B cell (primary cell): ENCODE measurements at regions not wholly inside any gene's neighbourhood (a gene's known extent, or its start where the extent isn't known, plus 50 kb on each side); places are given as distances from the start of the nearest gene placed in this dataset.

Experiments used
- ATAC-seq: fragments of 200-7000 bp; cut with Tn5 transposase; one replicate; pipeline ENCODE4 v1.10.0; 2021; ENCODE audit warnings: low read depth, mild to moderate bottlenecking, moderate number of reproducible peaks, moderate library complexity
- CTCF ChIA-PET: fragments of 350-600 bp; sonication (Branson Sonifier 250); formaldehyde crosslinking; loops from one replicate; lab custom pipeline; 2021; ENCODE audit warnings: antibody characterized with exemption, inconsistent platforms; lab: Charles Lee
- POLR2A ChIA-PET: fragments of 350-600 bp; sonication (Branson Sonifier 250); formaldehyde crosslinking; loops from one replicate; lab custom pipeline; 2021; ENCODE audit warnings: antibody characterized with exemption; lab: Charles Lee
- DNase-seq: peaks from one replicate; pipeline ENCODE4 v3.0.0; 2013
- H2AFZ ChIP-seq: 2 replicates; pipeline ENCODE4 v1.6.1; 2012; ENCODE audit warnings: mild to moderate bottlenecking, low read depth, low read length; ENCODE audit not compliant: insufficient read depth, poor library complexity, severe bottlenecking
- H3K27ac ChIP-seq, 2 donors: 1 replicate in 1 of 2; 2 replicates in 1 of 2; pipeline ENCODE4 v1.5.1; 2012 to 2013; ENCODE audit warnings: low read length in 2 of 2, mild to moderate bottlenecking in 2 of 2, moderate library complexity in 1 of 2
- H3K27me3 ChIP-seq, 4 experiments: fragments of 200-600 bp in 1 of 4; sonication (generic) in 1 of 4; replicated peaks in 1 of 4; 1 replicate in 2 of 4; 2 replicates in 2 of 4; pipeline versions ENCODE4 v1.6.1 to v1.7.0; 2013 to 2016; ENCODE audit warnings: low read length in 3 of 4, mild to moderate bottlenecking in 2 of 4, mixed read lengths in 1 of 4, moderate library complexity in 1 of 4; ENCODE audit not compliant: insufficient read depth in 4 of 4, control insufficient read depth in 3 of 4; ENCODE audit errors: control extremely low read depth in 1 of 4
- H3K36me3 ChIP-seq, 2 experiments: replicated peaks in 1 of 2; 1 replicate in 1 of 2; 2 replicates in 1 of 2; pipeline versions ENCODE4 v1.6.1 to v1.7.1; 2013; ENCODE audit warnings: low read length in 1 of 2; ENCODE audit not compliant: insufficient read depth in 2 of 2, control insufficient read depth in 1 of 2; ENCODE audit errors: control extremely low read depth in 1 of 2, extremely low read depth in 1 of 2
- H3K4me1 ChIP-seq, 2 donors: fragments of 200-600 bp in 1 of 2; sonication (generic) in 1 of 2; 1 replicate in 1 of 2; 2 replicates in 1 of 2; pipeline versions ENCODE4 v1.5.1 to v1.6.1; 2013 to 2017; ENCODE audit warnings: low read length in 2 of 2; ENCODE audit not compliant: control insufficient read depth in 2 of 2, insufficient read depth in 2 of 2
- H3K4me2 ChIP-seq: replicated peaks from 2 replicates; pipeline ENCODE3; 2012; ENCODE audit warnings: mild to moderate bottlenecking, low read depth, low read length; ENCODE audit not compliant: poor library complexity, severe bottlenecking
- H3K4me3 ChIP-seq, 5 experiments: fragments of 200-600 bp in 1 of 5; sonication (generic) in 1 of 5; 1 replicate in 3 of 5; 2 replicates in 2 of 5; pipeline versions ENCODE4 v1.5.1 to v1.7.0; 2011 to 2016; ENCODE audit warnings: low read length in 4 of 5, mild to moderate bottlenecking in 4 of 5, low read depth in 2 of 5, control low read depth in 1 of 5, moderate library complexity in 1 of 5; ENCODE audit not compliant: insufficient read depth in 1 of 5; ENCODE audit errors: control extremely low read depth in 1 of 5, extremely low read depth in 1 of 5
- H3K79me2 ChIP-seq: fragments of 200-600 bp; sonication (generic); one replicate; pipeline ENCODE4 v1.6.0; 2016; ENCODE audit warnings: low read length; ENCODE audit not compliant: control insufficient read depth, insufficient read depth
- H3K9ac ChIP-seq: fragments of 200-600 bp; sonication (generic); 2 replicates; pipeline ENCODE4 v1.6.1; 2017; ENCODE audit warnings: mild to moderate bottlenecking, low read length, moderate library complexity
- H3K9me3 ChIP-seq, 3 donors: one replicate each; pipeline versions ENCODE4 v1.6.1 to v1.7.1; 2013; ENCODE audit warnings: low read length in 2 of 3; ENCODE audit not compliant: control insufficient read depth in 2 of 3, insufficient read depth in 1 of 3; ENCODE audit errors: control extremely low read depth in 1 of 3
- H4K20me1 ChIP-seq: 2 replicates; pipeline ENCODE4 v1.6.0; 2012; ENCODE audit warnings: mild to moderate bottlenecking, low read length; ENCODE audit not compliant: insufficient read depth, control insufficient read depth, poor library complexity, severe bottlenecking
- H3K27ac Mint-ChIP-seq: one replicate; pipeline ENCODE4 v1.8.0; 2021; ENCODE audit warnings: mixed read lengths
- H3K27me3 Mint-ChIP-seq: one replicate; pipeline ENCODE4 v1.8.0; 2021; ENCODE audit warnings: mixed read lengths
- H3K4me1 Mint-ChIP-seq: one replicate; pipeline ENCODE4 v1.8.0; 2021; ENCODE audit warnings: mixed read lengths
- H3K4me3 Mint-ChIP-seq: one replicate; pipeline ENCODE4 v1.8.0; 2021; ENCODE audit warnings: mixed read lengths
- H3K9me3 Mint-ChIP-seq: one replicate; pipeline ENCODE4 v1.8.0; 2022; ENCODE audit warnings: mixed read lengths; ENCODE audit not compliant: insufficient read depth
- EZH2 ChIP-seq: IDR thresholded peaks from 2 replicates; pipeline ENCODE4 v1.6.1; 2012; ENCODE audit warnings: borderline replicate concordance, low read depth, mild to moderate bottlenecking, moderate library complexity, low read length; ENCODE audit not compliant: insufficient read depth, poor library complexity, severe bottlenecking
- WGBS: methylation state at CpG from one replicate; pipeline ENCODE4 v1.1.5; 2013; ENCODE audit warnings: missing lambda C conversion rate; ENCODE audit not compliant: insufficient coverage; 5-methylcytosine and 5-hydroxymethylcytosine counted together
- intact Hi-C: fragments of 100-400 bp; cut with micrococcal nuclease; formaldehyde crosslinking; loops from one replicate; pipeline ENCODE4 v1.10.0; 2022
- TF ChIP-seq, protein P1 (sequence below): fragments of 200-600 bp; IDR thresholded peaks from one replicate; pipeline ENCODE4 v1.8.0; 2022; ENCODE audit warnings: antibody characterized with exemption, mild to moderate bottlenecking

DNA sequence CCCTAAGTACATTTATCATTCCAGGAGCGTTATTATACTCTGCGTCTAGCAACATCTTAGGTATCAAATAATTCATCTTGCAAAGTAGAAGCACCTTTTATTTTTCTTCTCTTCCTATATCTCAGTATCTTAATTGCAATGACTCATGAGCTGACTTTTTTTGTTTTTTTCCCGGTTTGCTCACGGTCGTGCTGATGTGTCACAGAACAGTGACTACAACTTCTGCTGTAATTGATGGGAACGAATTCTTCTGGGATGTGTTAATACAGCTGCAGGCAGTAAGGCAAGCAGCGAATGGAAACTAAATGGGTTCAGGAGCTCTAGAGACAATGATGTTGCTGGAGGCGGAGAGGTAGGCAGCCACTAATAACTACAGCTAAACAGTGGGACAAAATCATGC, 89.8 kb upstream of the TMPRSS15 start:
- no peak overlapping the region for H3K4me2 ChIP-seq
- no peaks in the 10 kb centered on the region for H3K27me3 ChIP-seq
- intact Hi-C loops: no loop called here
- ATAC-seq (no peak), DNase-seq (no peak)
- no peaks in the 10 kb centered on the region for H3K9me3 ChIP-seq
- no peak overlapping the region for H2AFZ ChIP-seq
- no peak overlapping the region for H3K4me3 Mint-ChIP-seq
- H3K4me1 Mint-ChIP-seq: no peaks in the 10 kb centered on the region
- ChIA-PET POLR2A (no interaction called here), CTCF (no interaction called here)
- H3K4me1 ChIP-seq: no peaks in the 10 kb centered on the region
- 94% methylated on average over 2 of the region's 8 CpGs for WGBS
- H3K27ac ChIP-seq: no peak overlapping the region
- H3K36me3 ChIP-seq: no peaks in the 10 kb centered on the region
- no peaks in the 10 kb centered on the region for H3K79me2 ChIP-seq
- no peak for TF ChIP-seq EZH2
- TF ChIP-seq, protein P1, sequence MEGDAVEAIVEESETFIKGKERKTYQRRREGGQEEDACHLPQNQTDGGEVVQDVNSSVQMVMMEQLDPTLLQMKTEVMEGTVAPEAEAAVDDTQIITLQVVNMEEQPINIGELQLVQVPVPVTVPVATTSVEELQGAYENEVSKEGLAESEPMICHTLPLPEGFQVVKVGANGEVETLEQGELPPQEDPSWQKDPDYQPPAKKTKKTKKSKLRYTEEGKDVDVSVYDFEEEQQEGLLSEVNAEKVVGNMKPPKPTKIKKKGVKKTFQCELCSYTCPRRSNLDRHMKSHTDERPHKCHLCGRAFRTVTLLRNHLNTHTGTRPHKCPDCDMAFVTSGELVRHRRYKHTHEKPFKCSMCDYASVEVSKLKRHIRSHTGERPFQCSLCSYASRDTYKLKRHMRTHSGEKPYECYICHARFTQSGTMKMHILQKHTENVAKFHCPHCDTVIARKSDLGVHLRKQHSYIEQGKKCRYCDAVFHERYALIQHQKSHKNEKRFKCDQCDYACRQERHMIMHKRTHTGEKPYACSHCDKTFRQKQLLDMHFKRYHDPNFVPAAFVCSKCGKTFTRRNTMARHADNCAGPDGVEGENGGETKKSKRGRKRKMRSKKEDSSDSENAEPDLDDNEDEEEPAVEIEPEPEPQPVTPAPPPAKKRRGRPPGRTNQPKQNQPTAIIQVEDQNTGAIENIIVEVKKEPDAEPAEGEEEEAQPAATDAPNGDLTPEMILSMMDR: no peak
- no peak overlapping the region for H3K9ac ChIP-seq
- no peak overlapping the region for H3K4me3 ChIP-seq
- no peak overlapping the region for H3K27ac Mint-ChIP-seq
- no peaks in the 10 kb centered on the region for H3K27me3 Mint-ChIP-seq
- no peaks in the 10 kb centered on the region for H4K20me1 ChIP-seq
- H3K9me3 Mint-ChIP-seq: no peaks in the 10 kb centered on the region

DNA sequence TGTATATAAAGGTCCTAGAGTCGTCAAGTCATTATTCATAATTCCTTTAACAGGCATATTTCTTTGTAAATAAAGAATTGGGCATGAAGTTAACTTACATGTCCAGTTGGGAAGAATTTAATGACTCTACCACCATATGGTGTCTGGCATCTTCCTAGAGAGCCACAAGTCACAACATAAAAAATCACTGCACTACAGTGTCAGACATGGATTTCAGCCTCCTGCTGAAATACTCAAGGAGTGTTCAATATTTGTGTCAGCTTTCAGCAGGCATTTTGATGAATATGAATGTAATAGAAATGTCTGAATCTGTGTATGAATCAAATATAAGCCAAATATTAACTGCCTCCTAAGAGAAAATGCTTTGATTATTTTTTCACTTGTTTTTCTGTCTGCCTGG, 91.9 kb upstream of the TMPRSS15 start:
- Mint-ChIP-seq H3K27ac (no peak overlapping the region), H3K9me3 (no peaks in the 10 kb centered on the region), H3K4me1 (no peaks in the 10 kb centered on the region), H3K27me3 (no peaks in the 10 kb centered on the region), H3K4me3 (no peak overlapping the region)
- Histone ChIP-seq H3K27me3 (no peaks in the 10 kb centered on the region), H2AFZ (no peak overlapping the region), H3K4me1 (no peaks in the 10 kb centered on the region), H3K9ac (no peak overlapping the region), H3K9me3 (no peaks in the 10 kb centered on the region), H3K4me2 (no peak overlapping the region), H3K79me2 (no peaks in the 10 kb centered on the region), H3K36me3 (no peaks in the 10 kb centered on the region), H3K4me3 (no peak overlapping the region), H4K20me1 (no peaks in the 10 kb centered on the region), H3K27ac (no peak overlapping the region)
- no peak for DNase-seq
- ChIA-PET POLR2A (no interaction called here), CTCF (no interaction called here)
- TF ChIP-seq, protein P1: no peak
- TF ChIP-seq EZH2: no peak
- intact Hi-C loops: no loop called here
- ATAC-seq: no peak
- WGBS: no CpG with 5 or more reads among the region's 1 CpG
